Fibroblast of villous mesenchyme (primary cell): ENCODE measurements at regions not wholly inside any gene's neighbourhood (a gene's known extent, or its start where the extent isn't known, plus 50 kb on each side); places are given as distances from the start of the nearest gene placed in this dataset.

Source experiments
- DNase-seq: peaks from one replicate; pipeline ENCODE4 v3.0.0-alpha.2; 2010; ENCODE audit warnings: low read depth
- H3K4me3 ChIP-seq: 2 replicates; pipeline ENCODE4 v1.5.1; 2011; ENCODE audit warnings: low read depth, mild to moderate bottlenecking, low read length
- CTCF ChIP-seq: IDR thresholded peaks from 2 replicates; pipeline ENCODE4 v1.5.1; 2012; ENCODE audit warnings: low read depth, mild to moderate bottlenecking, low read length; ENCODE audit not compliant: insufficient read depth

- TF ChIP-seq CTCF, result no peak
- no peak for DNase-seq
- no peak overlapping the region for H3K4me3 ChIP-seq
Observed at GRCh38 chr17:79342376-79342775, 267.8 kb downstream of the ENGASE start.

GRCh38 chr17:79341816-79342215 is 267.2 kb downstream of the ENGASE start:
- TF ChIP-seq CTCF, result no peak
- H3K4me3 ChIP-seq, result no peak overlapping the region
- DNase-seq, result no peak

- H3K4me3 ChIP-seq, result no peak overlapping the region
- TF ChIP-seq CTCF, result no peak
- DNase-seq, result no peak
Observed at GRCh38 chr17:79341222-79341780, 266.7 kb downstream of the ENGASE start.

GRCh38 chr17:79340333-79341221 is 266.0 kb downstream of the ENGASE start:
- H3K4me3 ChIP-seq, result no peak overlapping the region
- no peak for TF ChIP-seq CTCF
- DNase-seq, result no peak

- no peak for TF ChIP-seq CTCF
- DNase-seq, result no peak
- no peak overlapping the region for H3K4me3 ChIP-seq
Observed at GRCh38 chr17:79339321-79339720, 264.7 kb downstream of the ENGASE start.

- DNase-seq, result no peak
- no peak for TF ChIP-seq CTCF
- no peak overlapping the region for H3K4me3 ChIP-seq
Observed at GRCh38 chr17:79338604-79339003, 264.0 kb downstream of the ENGASE start.
